SK-N-SH treated with all-trans-retinoic acid at 6 μM for 48 hours (cell line): ENCODE measurements at regions not wholly inside any gene's neighbourhood (a gene's known extent, or its start where the extent isn't known, plus 50 kb on each side); places are given as distances from the start of the nearest gene placed in this dataset.

Experiments used
- ATAC-seq: fragments of 200-7000 bp; cut with Tn5 transposase; 3 replicates; pipeline ENCODE4 v1.9.1; 2020; ENCODE audit warnings: mild to moderate bottlenecking, moderate library complexity
- ARNTL ChIP-seq: fragments of 450-650 bp; formaldehyde crosslinking; IDR thresholded peaks from 2 replicates; pipeline ENCODE4 v1.5.0; 2020; ENCODE audit warnings: low read depth, mild to moderate bottlenecking, moderate library complexity, borderline replicate concordance
- BACH2 ChIP-seq: fragments of 250-450 bp; sonication (Bioruptor Pico); IDR thresholded peaks from 2 replicates; pipeline ENCODE4 v1.9.0; 2021; ENCODE audit warnings: mild to moderate bottlenecking, borderline replicate concordance
- CSDC2 ChIP-seq: fragments of 250-450 bp; sonication (Bioruptor Pico); IDR thresholded peaks from 2 replicates; pipeline ENCODE4 v1.5.0; 2020; ENCODE audit warnings: mild to moderate bottlenecking, moderate library complexity
- CSRNP3 ChIP-seq: fragments of 250-450 bp; sonication (Bioruptor Pico); IDR thresholded peaks from 2 replicates; pipeline ENCODE4 v1.5.1; 2021; ENCODE audit warnings: mild to moderate bottlenecking, moderate library complexity
- ESRRG ChIP-seq: fragments of 250-450 bp; sonication (Bioruptor Pico); IDR thresholded peaks from 2 replicates; pipeline ENCODE4 v1.6.1; 2021; ENCODE audit warnings: mild to moderate bottlenecking
- GLIS3 ChIP-seq: fragments of 250-450 bp; sonication (Bioruptor Pico); IDR thresholded peaks from 2 replicates; pipeline ENCODE4 v1.5.0; 2020; ENCODE audit warnings: mild to moderate bottlenecking, moderate library complexity
- OSR1 ChIP-seq: fragments of 250-450 bp; sonication (Bioruptor Pico); IDR thresholded peaks from 2 replicates; pipeline ENCODE4 v1.8.0; 2022; ENCODE audit warnings: moderate library complexity, mild to moderate bottlenecking, inconsistent platforms
- PPARA ChIP-seq: fragments of 250-450 bp; sonication (Bioruptor Pico); IDR thresholded peaks from 2 replicates; pipeline ENCODE4 v1.5.0; 2020; ENCODE audit warnings: mild to moderate bottlenecking, borderline replicate concordance
- RARB ChIP-seq: fragments of 250-450 bp; sonication (Bioruptor Pico); IDR thresholded peaks from 2 replicates; pipeline ENCODE4 v1.8.0; 2021; ENCODE audit warnings: mild to moderate bottlenecking, moderate library complexity
- SNAI2 ChIP-seq: fragments of 250-450 bp; sonication (Bioruptor Pico); IDR thresholded peaks from 2 replicates; pipeline ENCODE4 v1.5.0; 2020; ENCODE audit warnings: mild to moderate bottlenecking, moderate library complexity
- TCF4 ChIP-seq: fragments of 250-450 bp; sonication (Bioruptor Pico); IDR thresholded peaks from 2 replicates; pipeline ENCODE4 v1.8.0; 2021; ENCODE audit warnings: mild to moderate bottlenecking, moderate library complexity, borderline replicate concordance
- TOX ChIP-seq: fragments of 250-450 bp; sonication (Bioruptor Pico); IDR thresholded peaks from 2 replicates; pipeline ENCODE4 v1.8.0; 2021; ENCODE audit warnings: mild to moderate bottlenecking, moderate library complexity, borderline replicate concordance
- ZC3H10 ChIP-seq: fragments of 250-450 bp; sonication (Bioruptor Pico); IDR thresholded peaks from 2 replicates; pipeline ENCODE4 v1.5.1; 2021; ENCODE audit warnings: mild to moderate bottlenecking, moderate library complexity
- ZFP3 ChIP-seq: fragments of 250-450 bp; sonication (Bioruptor Pico); IDR thresholded peaks from 2 replicates; pipeline ENCODE4 v1.5.0; 2020; ENCODE audit warnings: mild to moderate bottlenecking, moderate library complexity
- ZFP30 ChIP-seq: fragments of 450-650 bp; formaldehyde crosslinking; IDR thresholded peaks from 2 replicates; pipeline ENCODE4 v1.5.0; 2022; ENCODE audit warnings: mild to moderate bottlenecking, moderate library complexity
- ZNF70 ChIP-seq: fragments of 450-650 bp; formaldehyde crosslinking; IDR thresholded peaks from 2 replicates; pipeline ENCODE4 v1.5.0; 2020; ENCODE audit warnings: mild to moderate bottlenecking, moderate library complexity
- ZNF8 ChIP-seq: fragments of 450-650 bp; formaldehyde crosslinking; IDR thresholded peaks from 2 replicates; pipeline ENCODE4 v1.5.0; 2020; ENCODE audit warnings: mild to moderate bottlenecking, moderate library complexity
- TF ChIP-seq, protein P1 (sequence below): fragments of 250-450 bp; sonication (Bioruptor Pico); IDR thresholded peaks from 2 replicates; pipeline ENCODE4 v1.5.1; 2020; ENCODE audit warnings: low read depth, mild to moderate bottlenecking, moderate library complexity
- TF ChIP-seq, protein P2 (sequence below): fragments of 250-450 bp; sonication (Bioruptor Pico); IDR thresholded peaks from 2 replicates; pipeline ENCODE4 v1.5.0; 2020; ENCODE audit warnings: mild to moderate bottlenecking, moderate library complexity
- TF ChIP-seq, protein P3 (sequence below): fragments of 250-450 bp; sonication (Bioruptor Pico); IDR thresholded peaks from 2 replicates; pipeline ENCODE4 v1.8.0; 2020; ENCODE audit warnings: mild to moderate bottlenecking, moderate library complexity, borderline replicate concordance

DNA sequence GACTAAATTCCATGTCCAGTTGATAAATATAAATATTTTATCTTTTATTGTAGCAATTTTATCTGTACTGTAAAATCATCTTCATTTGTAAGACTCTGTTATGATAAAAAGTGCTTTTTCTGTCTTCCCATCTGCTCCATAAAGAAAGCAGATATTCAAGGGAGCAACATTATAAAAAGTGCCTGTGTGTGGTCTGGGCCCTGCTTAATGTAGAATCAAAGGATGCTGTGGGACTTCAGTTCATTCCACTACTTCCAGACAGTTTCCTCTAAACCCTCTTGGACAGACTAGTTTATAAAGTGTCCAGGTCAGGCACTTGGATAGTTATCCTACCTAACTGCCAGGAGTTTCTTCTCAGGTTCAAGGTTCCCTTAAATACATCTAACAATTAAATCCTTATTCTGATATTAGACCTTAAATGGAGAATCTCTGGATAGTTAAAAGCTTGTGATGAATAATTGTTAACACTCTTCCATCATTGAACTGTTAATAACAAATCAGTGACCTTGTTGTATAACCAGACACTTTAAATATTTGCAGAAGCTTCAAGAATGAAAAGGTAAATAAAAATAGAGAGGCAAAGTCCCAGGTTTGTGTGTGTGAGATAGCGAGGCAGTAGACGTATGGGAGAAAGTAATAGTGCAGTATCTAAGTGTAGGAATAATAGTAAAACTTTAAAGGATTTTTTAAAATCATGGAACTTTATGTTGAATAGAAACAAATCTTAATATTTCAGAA is 237.5 kb upstream of the CTSO start:
- no peak for ATAC-seq
- TF ChIP-seq GLIS3 (no peak), ZNF70 (CRISPR knock-in tag) (no peak), OSR1 (CRISPR knock-in tag) (no peak), RARB (no peak), CSRNP3 (CRISPR knock-in tag) (no peak), ESRRG (CRISPR knock-in tag) (no peak), CSDC2 (CRISPR knock-in tag) (no peak), TCF4 (CRISPR knock-in tag) (no peak), ZNF8 (CRISPR knock-in tag) (no peak), PPARA (CRISPR knock-in tag) (no peak), ZFP3 (CRISPR knock-in tag) (no peak), BACH2 (CRISPR knock-in tag) (no peak), ZC3H10 (CRISPR knock-in tag) (no peak)
- TF ChIP-seq, protein P1, sequence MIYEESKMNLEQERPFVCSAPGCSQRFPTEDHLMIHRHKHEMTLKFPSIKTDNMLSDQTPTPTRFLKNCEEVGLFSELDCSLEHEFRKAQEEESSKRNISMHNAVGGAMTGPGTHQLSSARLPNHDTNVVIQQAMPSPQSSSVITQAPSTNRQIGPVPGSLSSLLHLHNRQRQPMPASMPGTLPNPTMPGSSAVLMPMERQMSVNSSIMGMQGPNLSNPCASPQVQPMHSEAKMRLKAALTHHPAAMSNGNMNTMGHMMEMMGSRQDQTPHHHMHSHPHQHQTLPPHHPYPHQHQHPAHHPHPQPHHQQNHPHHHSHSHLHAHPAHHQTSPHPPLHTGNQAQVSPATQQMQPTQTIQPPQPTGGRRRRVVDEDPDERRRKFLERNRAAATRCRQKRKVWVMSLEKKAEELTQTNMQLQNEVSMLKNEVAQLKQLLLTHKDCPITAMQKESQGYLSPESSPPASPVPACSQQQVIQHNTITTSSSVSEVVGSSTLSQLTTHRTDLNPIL (CRISPR knock-in tag) = no peak
- TF ChIP-seq, protein P2, sequence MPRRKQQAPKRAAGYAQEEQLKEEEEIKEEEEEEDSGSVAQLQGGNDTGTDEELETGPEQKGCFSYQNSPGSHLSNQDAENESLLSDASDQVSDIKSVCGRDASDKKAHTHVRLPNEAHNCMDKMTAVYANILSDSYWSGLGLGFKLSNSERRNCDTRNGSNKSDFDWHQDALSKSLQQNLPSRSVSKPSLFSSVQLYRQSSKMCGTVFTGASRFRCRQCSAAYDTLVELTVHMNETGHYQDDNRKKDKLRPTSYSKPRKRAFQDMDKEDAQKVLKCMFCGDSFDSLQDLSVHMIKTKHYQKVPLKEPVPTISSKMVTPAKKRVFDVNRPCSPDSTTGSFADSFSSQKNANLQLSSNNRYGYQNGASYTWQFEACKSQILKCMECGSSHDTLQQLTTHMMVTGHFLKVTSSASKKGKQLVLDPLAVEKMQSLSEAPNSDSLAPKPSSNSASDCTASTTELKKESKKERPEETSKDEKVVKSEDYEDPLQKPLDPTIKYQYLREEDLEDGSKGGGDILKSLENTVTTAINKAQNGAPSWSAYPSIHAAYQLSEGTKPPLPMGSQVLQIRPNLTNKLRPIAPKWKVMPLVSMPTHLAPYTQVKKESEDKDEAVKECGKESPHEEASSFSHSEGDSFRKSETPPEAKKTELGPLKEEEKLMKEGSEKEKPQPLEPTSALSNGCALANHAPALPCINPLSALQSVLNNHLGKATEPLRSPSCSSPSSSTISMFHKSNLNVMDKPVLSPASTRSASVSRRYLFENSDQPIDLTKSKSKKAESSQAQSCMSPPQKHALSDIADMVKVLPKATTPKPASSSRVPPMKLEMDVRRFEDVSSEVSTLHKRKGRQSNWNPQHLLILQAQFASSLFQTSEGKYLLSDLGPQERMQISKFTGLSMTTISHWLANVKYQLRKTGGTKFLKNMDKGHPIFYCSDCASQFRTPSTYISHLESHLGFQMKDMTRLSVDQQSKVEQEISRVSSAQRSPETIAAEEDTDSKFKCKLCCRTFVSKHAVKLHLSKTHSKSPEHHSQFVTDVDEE (CRISPR knock-in tag) = no peak
- TF ChIP-seq, protein P3, sequence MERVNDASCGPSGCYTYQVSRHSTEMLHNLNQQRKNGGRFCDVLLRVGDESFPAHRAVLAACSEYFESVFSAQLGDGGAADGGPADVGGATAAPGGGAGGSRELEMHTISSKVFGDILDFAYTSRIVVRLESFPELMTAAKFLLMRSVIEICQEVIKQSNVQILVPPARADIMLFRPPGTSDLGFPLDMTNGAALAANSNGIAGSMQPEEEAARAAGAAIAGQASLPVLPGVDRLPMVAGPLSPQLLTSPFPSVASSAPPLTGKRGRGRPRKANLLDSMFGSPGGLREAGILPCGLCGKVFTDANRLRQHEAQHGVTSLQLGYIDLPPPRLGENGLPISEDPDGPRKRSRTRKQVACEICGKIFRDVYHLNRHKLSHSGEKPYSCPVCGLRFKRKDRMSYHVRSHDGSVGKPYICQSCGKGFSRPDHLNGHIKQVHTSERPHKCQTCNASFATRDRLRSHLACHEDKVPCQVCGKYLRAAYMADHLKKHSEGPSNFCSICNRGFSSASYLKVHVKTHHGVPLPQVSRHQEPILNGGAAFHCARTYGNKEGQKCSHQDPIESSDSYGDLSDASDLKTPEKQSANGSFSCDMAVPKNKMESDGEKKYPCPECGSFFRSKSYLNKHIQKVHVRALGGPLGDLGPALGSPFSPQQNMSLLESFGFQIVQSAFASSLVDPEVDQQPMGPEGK (CRISPR knock-in tag) = no peak
- TF ChIP-seq, all 23 proteins: peak for 0

DNA sequence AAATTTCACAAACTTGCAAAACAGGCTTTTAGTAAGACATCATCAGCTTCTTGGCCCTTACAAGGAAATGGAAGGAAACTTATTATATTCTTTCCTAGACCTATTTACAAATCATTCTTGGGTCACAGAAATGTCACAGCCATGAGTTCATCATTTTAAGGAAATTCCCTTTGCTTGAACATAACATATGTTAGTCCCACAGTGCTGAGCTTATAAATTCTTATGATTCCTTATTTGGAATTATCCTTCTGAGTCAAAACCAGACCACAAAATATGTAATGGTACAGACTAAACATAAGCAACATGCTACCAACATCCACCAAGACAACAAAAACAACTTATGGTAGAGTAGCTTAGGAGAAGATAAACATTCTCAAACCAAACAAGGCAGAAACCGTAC is 236.9 kb upstream of the CTSO start:
- TF ChIP-seq ZFP3 (CRISPR knock-in tag) (no peak), CSDC2 (CRISPR knock-in tag) (no peak), CSRNP3 (CRISPR knock-in tag) (no peak), TOX (no peak), PPARA (CRISPR knock-in tag) (no peak), ZFP30 (CRISPR knock-in tag) (no peak), TCF4 (CRISPR knock-in tag) (no peak), ARNTL (CRISPR knock-in tag) (no peak), SNAI2 (no peak), ZC3H10 (CRISPR knock-in tag) (no peak), GLIS3 (no peak)
- TF ChIP-seq, protein P2 (CRISPR knock-in tag) = no peak
- TF ChIP-seq, protein P3 (CRISPR knock-in tag) = no peak
- ATAC-seq = peak; percentile 45
